CD4-positive, alpha-beta T cell treated with Interleukin-21 for 1 hour (primary cell): ENCODE measurements at regions not wholly inside any gene's neighbourhood (a gene's known extent, or its start where the extent isn't known, plus 50 kb on each side); places are given as distances from the start of the nearest gene placed in this dataset.

ENCODE experiments used
- DNase-seq: peaks from one replicate; pipeline ENCODE4 v3.0.0-alpha.2; 2020

DNA sequence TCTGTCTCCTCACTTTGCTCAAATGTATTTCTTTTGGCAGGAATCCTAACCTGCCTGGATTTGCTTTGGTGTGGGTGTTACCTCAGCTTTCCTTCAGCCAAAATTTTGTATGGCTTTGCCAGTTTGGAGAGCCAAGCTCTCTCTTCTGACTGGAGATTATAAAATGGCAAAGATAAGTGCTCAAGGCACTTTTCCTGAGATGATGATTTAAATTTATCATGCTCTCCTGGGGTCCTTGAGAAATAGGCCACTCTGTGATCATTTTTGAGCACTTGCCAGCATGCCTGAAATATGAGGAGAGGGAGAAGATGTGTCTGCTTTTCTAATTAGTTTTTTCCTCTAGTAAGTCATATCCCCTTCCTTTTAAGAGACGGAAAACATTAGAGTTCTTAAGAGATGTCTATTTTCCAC lies 683.0 kb downstream of the SLC4A3 start:
- no peak for DNase-seq

DNA sequence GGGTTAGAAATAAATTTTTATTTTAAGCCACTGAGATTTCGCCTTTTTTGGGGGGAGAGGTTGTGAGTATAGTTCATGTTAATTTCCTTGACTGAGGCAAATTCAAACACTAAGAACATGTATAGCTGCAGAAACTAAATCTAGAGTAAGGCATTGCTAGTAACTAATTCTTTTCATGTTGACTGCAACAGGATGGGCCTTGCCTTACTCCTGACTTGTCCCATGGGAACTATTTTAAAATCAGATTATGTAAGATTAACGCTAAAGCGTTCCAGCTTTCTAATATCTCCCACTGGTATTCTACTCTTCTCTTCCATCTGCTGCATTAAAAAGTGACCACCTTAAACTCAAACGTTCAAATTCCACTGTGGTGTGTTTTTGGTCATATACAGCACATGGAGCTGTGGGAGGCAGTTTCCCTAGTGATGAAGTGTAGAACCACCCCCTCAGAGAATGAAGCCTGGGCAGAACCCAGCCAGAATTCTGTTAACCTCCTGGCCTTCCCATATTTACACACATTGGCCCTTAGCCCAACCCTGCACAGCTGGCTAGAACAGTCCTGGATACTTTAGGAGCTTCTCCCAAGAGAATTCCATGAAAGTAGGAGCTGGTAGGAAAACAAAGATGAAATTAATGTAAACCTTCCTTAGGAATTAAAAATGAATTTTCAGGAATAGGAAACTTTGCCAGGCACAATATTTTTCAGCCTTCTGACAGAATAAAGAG lies 687.8 kb downstream of the SLC4A3 start:
- no peak for DNase-seq

DNA sequence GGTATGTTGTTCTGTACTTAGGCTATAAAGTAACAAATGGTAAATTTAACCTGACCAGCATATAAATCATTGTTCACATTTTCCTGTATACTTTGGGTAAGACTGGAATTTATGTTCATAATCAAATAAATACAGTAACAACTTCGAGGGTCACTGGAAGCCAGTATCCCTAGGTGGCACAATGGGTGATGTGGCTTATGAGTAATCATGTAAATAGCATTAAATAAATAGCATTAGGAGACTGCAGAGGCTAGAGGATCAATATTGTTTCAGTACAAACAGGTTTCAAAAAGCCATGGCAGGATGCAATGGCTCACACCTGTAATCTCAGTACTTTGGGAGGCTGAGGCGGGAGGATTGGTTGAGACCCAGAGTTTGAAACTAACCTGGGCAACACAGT lies 690.6 kb downstream of the SLC4A3 start:
- DNase-seq = no peak

DNA sequence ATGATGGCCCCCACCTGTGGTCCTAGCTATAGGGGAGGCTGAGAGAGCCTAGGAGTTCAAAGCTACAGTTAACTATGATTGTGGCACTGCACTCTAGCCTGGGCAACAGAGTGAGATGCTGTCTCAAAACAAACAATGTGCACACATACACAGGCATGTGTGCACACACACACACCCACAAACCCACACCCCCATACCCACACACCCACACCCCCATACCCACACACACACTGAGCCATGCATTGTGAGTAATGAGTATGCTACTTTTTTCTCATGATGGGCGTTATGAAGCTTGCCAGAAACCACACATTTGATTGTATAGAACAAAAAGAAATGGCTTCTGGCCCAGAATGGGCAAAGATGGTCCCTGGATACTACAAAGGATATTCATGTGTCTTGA lies 691.1 kb downstream of the SLC4A3 start:
- DNase-seq = no peak

DNA sequence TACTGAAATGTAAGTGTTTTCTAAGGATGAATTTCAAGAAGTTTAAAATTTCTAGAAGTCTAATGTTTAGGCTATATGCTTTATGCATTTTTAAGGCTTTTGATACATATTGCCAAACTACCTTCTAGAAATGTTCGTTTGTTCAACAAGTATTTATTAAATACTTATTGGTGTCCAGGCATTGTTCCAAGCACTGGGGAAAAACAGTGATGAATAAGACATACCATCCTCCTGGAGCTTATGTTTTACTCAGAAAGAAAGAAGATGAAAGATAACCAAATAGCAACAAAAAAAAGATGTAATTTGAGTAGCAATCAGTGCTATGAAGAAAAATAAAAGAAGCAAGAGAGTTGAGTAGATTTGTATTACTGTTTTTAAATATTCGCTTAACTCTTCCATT lies 692.9 kb downstream of the SLC4A3 start:
- DNase-seq = no peak

DNA sequence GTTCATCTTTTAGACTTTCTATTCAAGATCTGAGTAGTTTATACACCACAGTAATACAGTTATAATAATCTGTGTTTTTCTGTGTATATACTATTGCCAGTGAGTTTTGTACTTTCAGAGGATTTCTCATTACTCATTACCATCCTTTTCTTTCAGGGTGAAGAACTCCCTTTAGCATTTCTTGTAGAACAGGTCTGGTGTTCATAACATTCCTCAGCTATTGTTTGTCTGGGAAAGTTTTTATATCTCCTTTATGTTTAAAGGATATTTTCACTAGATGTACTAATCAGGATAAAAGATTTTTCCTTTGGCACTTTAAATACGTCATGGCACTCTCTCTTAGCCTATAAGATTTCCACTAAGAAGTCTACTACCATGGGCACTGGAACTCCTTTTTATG lies 705.5 kb downstream of the SLC4A3 start:
- DNase-seq = no peak

DNA sequence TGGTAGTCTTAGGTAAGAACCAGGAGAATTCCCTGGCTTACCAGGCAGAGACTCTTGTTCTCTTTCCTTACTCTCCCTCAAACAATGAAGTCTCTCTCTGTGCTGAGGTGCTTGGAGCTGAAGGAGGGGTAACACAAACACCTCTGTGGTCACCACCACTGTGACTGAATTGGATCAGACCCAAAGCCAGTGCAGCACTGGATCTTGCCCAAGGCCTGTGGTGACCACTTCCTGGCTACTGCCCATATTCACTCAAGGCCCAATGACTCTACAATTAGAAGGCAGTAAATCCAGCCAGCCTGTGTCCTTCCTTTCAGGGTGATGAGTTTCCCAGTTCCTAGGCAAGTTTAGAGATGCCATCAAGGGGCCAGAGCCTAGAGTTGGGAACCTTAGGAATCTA lies 706.8 kb downstream of the SLC4A3 start:
- DNase-seq = no peak

DNA sequence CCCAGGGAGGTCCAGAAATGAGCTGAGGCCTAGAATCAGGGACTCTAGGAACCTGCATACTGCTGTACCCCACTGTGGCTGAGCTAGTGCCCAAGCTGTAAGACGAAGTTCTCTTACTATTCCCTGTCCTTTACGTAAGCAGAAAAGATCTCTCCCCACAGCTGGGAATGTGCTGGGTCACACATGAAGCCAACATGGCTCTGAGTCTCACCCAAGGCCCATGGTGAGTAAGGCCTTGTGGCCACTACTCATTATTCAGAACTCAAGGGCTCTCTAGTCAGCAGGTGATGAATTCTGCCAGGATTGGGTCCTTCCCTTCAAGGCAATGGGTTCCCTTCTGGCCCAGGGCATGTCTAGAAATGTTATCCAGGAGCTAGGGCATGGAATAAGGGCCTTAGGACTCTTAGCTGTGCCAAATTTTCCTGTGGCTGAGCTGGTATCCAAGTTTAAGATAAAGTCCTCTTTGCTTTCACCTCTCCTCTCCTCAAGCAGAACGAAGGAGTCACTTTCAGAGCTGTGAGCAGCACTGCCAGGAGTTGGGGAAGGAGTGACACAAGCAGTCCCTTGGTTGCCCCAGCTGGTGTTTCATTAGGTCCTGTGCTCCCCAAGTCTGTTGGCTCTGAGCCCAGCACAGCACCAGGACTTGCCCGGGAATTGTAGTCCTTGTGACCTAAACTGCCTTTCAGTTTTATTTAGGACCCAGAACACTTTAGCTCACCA lies 707.6 kb downstream of the SLC4A3 start:
- DNase-seq = no peak

DNA sequence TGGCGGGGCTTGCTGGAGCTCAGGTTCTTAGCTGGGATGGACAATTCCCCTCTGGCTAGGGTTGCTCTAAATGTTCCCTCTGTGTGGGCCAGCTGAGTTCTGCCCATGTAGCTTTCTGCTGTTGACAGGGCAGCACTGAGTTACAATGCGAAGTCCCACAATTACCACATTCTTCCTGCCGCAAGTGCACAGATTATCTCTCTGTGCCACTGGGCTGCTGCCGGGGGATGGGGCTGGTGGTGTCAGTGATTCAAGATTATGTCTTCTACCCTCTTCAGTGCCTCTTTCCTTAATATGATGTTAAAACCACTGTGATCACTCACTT lies 708.1 kb downstream of the SLC4A3 start:
- DNase-seq = no peak

DNA sequence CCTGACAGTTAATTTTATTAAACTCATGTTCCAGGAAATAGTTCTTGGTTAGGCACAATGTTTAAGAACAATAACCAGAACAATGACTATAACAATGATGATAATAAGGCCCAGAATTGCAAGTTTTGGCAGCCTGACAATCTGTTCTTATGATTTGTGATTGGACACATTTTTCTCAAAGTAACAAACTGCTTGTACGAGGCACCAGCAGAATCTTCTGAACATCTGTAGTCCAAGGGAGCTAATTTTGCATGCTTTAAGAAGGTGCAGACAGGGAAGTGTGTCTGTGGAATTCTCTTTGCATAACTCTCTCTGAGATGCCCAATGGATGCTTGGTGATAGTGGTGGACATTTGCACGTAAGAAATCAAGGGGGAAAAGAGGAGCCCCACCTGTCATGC lies 709.3 kb downstream of the SLC4A3 start:
- DNase-seq = no peak

DNA sequence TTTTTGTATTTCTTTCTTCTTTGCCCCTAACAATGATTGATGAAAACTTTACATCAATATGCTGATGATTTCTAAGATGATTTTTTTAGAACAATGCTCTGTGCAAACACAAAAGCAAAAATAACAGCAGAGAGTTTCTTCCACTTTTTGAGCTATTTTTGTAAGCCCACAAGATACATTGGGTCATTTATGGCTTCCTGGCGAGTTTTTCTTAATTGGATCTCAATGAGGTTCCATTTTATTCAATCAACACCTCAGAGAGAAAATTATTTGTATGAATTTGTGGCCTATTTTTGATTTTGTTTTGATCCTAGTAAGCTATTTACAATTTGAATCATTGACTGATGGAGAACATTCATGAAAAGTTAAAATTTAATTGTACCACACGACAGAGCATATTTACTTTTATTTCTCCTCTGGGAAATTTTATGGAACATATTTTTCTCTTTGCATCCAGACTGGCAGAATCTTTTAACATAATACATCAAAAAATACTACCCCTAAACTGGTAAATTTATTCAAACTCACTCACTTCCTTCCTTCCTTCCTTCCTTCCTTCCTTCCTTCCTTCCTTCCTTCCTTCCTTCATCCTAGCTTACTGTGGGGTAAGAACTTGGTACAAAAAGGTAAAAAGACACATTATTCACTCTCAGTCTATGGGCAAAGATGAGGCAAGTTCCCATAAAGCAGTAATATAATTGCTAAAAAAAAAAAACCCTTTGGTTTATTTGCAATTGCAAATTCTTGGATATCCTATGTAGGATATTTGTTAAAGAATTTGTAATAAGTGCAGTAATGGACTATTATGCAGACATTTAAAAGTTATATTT lies 710.4 kb downstream of the SLC4A3 start:
- no peak for DNase-seq

DNA sequence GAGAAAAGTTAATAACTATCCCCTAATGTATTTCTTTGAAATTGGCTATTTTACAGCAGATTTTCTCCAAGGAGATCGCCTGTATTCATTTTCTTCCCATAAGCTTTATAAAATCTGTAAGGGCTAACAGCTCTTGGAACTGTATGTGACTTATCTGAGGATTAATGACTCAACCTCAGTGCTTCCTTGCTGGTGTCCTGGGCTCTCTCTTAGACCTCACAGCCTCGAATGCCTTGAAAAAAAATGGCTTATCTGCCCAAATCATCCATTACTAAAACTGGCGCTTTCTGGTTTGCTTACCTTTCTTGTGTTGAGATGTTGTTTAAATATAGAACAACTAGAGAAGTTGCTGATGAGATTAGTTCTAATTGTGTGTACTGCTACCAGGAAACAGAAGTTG lies 713.6 kb downstream of the SLC4A3 start:
- no peak for DNase-seq

DNA sequence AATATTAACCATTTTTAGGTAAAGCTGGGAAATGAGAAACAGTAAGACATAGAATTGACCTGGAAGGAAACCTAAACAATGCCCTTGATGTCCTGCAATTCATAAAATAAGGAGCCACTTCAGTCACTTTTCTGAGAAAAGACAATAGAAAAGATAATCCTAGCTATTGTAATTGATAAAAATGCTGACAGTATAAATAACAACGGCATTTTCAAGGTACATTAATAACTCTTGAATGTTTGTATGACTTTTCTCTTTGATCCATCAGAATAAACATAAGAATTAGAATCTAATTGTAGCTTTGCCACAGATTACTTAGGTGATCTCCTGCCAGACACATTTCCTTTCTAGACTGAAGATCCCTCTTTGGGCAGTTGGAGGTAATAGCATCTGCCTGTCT lies 719.5 kb downstream of the SLC4A3 start:
- DNase-seq = no peak

DNA sequence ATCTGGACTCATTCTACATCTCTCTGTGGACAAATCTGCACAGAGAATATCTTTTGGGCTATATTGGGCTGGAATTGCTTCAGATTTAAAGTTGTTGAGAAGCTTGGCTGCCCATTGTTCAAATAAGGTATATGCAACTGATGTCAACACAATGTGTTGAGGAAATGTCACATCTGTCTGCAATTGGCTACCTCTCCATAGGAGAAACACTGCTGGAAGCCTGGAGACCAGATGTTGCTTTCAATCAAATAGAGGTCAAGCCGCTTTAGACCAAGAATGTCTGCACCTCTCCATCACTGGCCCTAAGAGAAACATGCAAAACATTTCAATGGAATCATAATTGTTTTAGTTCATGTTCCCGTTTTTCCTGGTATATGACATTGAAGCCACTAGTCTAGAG lies 720.2 kb downstream of the SLC4A3 start:
- DNase-seq = no peak

DNA sequence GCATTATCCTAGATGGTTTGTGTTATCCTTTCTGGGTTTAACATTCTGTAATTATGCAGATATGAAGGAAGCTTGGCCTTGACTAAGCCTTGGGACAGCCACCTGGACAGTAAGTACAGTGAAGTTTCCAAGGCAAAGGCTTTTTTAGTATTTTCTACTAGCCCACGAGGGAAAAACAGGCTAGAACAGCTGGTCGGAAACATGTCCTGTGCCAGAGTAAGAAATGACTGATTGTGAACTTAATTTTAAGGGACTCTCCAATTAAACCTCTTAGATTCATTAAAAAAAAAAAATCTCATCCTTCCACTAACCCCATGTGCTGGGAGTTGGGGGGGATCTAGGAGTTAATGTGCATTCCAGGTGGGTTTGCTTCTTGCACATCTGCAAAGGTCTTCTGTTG lies 720.8 kb downstream of the SLC4A3 start:
- DNase-seq = no peak

DNA sequence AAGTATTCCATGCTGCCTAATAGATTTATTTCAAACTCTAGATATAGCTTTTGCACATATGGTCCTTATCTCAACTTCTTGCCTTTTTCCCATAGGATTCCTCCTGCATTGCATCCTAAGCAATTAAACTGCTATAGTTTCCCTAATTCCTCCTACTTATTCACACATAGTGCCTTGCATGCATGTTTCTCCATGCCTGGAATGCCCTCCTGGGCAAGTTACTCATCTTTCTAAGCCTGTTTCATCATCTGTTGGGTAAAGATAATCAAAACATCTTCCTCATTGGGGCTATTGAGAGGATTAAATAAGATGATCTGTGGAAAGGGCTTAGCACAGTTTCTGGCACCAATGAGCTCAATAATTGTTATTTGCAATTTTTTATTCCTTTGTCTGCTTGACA lies 726.5 kb downstream of the SLC4A3 start:
- no peak for DNase-seq

DNA sequence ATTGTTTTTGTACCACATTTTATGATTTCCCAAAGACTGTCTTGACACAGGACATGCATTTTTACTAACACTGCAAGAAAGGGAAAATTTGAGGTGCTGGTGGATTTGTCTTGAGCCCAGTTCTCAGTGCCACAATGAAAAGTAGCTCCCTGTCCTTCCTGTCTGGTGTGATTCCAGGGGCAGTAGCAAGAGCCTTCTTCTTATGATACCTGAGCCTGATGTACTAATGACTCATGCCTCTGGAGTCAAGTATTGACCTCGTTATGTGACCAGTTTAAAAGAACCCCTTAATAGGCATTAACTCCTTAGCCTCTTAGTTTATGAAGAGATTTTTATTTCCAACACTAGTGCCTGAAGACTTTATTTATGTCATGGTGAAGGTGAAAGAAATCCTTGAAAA lies 728.6 kb downstream of the SLC4A3 start:
- no peak for DNase-seq

DNA sequence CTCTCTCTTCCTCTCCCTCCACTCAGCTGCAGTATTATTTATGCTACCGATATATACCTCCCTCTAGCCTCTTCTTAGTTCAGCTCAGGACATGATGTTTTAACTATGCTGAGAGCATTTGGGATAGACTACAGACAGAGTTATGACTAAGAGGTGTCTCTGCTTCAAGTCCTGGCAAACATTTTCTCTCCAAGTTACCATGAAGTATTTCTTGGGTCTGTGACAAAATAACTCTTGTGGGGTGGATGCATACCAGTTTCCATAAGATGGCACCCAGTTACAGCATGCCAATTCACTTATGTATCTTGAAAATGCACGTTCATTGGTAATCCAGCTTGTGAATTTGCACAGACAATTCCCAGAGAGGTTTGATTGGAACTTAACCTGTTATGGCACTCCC lies 737.6 kb downstream of the SLC4A3 start:
- DNase-seq = no peak

DNA sequence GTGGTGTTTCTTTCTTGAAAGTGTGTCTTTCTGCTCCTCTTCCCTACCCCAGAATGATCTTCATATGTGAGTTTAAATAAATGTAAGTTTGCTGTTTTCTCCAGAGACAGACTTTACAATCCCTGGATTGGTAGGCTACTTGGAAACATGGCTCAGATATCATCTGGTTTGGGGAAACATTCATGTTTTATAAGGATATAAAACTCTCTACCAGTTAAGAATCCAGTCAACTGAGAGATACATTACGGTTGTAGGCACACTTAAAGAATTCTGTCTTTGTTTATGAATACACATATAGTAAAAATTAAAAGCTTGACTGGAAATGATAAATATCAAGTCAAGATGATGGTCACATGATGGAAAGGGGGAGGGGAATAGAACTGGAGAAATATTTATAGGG lies 739.3 kb downstream of the SLC4A3 start:
- no peak for DNase-seq

DNA sequence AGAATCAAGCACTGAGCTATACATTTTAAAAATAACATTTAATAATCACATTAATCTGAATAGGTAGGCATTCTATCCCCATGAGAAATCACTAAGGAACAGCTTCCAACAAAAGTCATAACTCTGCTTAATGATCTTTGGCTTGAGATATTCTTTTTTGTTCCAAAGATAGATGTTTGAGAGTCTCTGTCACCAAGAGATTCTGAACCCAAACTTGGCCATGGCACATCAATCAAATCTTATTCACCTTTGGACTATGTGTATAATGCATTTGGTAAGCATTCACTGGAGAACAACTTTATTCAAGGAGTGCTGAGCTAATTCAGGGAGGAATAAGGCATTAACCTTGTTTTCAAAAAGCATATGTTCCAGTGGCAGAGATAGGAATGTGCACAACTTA lies 743.3 kb downstream of the SLC4A3 start:
- no peak for DNase-seq

DNA sequence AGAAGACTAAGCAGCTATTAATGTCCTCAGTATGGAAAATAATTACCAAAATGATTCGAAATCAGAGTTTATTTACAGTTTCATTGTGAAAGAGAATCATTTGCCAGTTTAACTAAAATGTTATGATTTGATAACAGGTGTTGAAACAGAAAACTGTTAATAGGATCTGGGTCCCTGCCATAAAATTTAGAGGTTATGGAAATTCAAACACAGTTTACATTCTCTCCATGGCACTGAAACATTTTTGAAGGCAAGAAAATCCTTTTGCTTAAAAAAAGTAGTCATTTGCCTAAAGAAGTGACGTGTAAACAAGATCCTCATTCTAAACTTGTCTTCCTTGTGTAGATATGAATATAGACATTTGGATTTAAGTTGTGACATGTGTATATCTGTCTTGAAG lies 743.8 kb downstream of the SLC4A3 start:
- DNase-seq = no peak

DNA sequence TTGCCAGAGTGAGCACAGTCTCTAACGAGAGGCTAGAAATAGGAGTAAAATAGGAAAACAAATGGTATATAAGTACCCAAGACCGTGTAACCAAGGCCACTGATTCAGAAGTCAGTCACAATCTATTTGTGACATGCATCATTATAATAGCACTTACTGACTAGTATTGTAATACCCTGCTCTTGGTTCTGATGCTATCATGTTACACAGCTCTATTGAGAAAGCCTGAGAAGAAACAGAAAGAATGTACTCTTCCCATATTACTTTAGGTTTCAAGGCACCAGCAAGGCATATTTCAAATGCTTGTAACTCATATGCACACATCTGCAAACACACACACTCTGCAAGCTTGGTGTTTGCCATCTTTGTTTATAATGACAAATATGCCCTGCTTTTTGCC lies 746.4 kb downstream of the SLC4A3 start:
- DNase-seq = no peak

DNA sequence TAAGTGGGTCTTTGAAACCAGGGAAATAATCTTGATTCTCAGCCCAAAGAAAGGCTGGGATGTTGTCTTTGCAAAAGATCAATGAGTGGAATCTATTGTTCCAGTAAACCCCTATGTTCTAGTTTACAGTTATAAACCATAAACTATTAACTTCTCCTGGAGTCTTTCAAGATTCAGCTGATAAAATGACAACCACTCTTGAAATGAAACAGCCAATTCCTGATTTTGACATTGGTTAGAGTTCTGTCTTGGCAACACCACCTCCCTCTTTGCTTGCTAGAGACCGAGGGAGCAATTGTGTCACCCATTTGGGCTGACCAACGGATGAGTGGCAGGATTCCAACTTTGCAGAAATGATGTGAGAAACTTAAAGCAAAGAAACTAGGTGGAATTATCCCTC lies 746.9 kb downstream of the SLC4A3 start:
- no peak for DNase-seq

DNA sequence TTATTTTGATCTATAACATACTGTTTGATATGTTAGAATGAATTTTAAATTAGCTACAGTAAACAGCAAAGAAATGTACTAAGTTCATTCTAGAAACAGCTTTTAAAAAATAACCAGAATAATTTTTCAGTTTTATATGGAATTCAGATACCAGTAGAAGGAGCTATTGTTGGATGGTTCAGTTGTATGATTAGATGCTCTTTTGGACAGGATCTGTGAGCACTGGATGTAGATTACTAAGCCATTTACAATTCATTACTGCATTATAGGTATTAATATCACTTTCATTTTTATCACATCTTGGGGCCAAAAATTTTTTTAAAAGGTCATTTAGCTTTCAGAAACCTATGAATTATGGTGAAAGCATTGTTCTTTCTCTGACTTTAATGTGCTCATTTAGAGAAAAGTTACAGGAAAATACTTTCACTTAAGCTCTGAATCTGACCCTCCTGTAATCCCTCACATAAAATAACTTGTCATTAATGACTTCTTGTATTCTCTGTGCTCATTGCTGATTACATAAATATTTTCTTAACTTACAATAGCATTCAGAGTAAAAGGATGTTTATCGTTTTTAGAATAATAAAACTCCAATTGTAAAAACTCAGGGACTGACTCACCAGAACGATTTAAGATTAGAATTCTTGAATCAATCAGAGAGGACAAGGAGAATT lies 750.2 kb downstream of the SLC4A3 start:
- no peak for DNase-seq
